Activated T-cell treated with anti-CD3 and anti-CD28 coated beads for 48 hours (primary cell): ENCODE measurements at regions not wholly inside any gene's neighbourhood (a gene's known extent, or its start where the extent isn't known, plus 50 kb on each side); places are given as distances from the start of the nearest gene placed in this dataset.
"Not testable (repeated sequence)": the region's sequence is repeated elsewhere in the genome, so short reads cannot be mapped to it uniquely, and the experiment has no call there.

Experiments used
- DNase-seq: peaks from one replicate; pipeline ENCODE4 v3.0.0-alpha.2; 2020; ENCODE audit warnings: low read depth

DNA sequence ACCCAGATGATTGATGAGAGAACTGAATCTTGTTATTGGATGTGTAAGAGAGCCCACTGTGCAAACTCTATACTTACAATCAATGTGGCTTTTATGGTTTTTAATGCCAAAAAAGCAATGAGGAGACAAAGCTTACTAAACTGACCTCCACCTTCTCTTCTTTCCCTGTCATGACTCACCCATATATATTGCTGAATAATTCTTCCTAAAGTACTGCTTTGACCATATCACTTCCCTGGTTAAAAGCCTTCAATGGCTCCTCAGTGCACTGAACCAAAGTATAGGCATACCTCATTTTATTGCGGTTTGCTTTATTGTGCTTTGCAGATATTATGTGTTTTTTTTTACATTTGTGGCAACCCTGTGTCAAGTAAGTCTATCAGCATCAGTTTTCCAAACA, 138.4 kb upstream of the PELI2 start:
- DNase-seq = no peak

DNA sequence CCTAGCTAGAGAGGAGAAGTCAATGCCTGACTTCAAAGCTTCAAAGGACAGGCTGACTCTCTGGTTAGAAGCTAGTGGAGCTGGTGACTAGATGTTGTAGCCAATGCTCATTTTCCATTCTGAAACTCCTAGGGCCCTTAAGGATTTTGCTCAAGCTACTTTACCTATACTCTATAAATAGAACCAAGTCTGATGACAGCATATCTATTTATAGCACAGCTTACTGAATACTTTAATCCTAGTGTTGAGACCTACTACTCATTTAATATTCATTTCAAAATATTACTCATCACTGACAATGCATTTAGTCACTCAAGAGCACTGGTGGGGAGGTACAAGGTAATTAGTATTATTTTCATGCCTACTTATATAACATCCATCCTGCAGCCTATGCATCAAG, 137.2 kb upstream of the PELI2 start:
- no peak for DNase-seq

DNA sequence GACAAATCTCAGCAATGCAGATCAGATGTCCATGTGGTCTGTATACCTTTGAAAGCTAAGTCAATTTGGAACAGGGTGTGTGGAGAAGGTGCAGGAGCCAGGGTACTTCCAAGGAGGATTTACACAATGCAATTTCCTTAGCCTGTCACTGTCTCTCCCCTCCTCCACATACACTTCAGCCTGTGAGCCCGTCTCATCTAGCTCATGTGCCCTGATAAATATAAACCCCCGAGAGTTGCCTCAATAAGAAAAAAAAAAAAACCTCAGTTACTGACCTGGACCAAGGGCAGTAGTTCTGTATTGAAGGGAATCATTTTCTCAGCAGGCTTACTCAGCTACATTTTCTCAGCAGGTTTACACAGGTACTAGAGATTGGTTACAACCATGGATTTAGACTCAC, 132.1 kb upstream of the PELI2 start:
- DNase-seq = no peak

- DNase-seq = no peak
Observed at GRCh38 chr14:56000846-56001245, 117.4 kb upstream of the PELI2 start.

GRCh38 chr14:56002342-56002741, 115.9 kb upstream of the PELI2 start:
- no peak for DNase-seq

DNA sequence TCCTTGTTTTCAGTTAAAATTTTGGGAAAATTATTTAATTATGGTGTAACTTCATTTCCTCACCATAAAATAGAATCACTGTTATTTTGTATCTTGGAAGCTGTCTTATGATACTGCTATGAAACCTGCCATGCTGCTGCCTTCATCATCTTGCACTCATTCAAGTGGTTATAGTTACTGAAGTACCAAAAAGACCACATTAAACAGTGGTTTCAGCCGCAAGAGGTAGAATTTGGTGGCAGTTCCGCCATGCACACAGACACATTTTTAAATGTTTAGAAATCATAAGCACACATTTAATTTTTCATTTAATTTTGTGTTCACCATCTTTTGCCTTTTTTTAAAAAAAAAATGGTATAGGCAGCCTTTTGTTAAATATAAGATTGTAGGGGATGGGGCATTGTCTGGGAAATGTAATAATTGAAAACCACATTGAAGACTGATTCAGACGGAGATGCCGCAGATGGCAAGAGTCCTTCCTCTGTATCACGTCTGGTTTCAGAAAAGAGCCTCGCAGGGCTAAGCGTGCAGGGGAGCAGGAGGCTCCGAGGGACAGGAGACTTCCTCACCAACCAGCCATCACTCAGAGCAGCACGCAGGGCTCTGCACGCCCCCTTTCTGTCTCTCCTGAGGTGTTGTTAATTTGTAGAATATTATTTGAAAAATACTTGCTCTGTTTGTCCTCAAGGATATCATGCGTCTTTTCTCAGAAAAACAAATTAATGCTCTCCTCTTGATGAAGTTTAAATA, 115.2 kb upstream of the PELI2 start:
- peak; percentile 45 for DNase-seq

GRCh38 chr14:56004323-56004722, 113.9 kb upstream of the PELI2 start:
- no peak for DNase-seq

- DNase-seq = peak; percentile 7
Observed at GRCh38 chr14:56004786-56005185, 113.4 kb upstream of the PELI2 start.

- no peak for DNase-seq
Observed at GRCh38 chr14:56005191-56006053, 112.8 kb upstream of the PELI2 start.

- DNase-seq = not testable (repeated sequence)
Observed at GRCh38 chr14:56007491-56007890, 110.7 kb upstream of the PELI2 start.

DNA sequence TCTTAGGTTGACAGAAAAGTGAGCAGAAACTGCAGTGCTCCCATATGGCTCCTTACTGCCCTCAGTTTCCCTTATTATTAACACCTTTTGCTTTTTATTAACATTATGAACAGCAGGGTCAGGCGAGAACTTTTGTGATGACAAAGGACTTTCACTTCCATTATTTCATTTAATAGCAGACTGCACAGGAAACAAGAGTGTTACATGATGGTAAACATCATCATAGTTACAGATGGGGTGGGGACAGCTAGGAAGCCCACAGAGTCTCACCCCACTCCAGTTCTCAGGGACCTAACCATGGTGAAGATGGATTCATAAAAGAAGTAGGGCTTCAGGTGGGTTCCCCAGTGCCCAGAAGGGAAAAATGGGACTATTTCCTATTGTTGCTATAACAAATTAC, 110.1 kb upstream of the PELI2 start:
- no peak for DNase-seq

GRCh38 chr14:56008661-56009060, 109.5 kb upstream of the PELI2 start:
- not testable (repeated sequence) for DNase-seq

DNA sequence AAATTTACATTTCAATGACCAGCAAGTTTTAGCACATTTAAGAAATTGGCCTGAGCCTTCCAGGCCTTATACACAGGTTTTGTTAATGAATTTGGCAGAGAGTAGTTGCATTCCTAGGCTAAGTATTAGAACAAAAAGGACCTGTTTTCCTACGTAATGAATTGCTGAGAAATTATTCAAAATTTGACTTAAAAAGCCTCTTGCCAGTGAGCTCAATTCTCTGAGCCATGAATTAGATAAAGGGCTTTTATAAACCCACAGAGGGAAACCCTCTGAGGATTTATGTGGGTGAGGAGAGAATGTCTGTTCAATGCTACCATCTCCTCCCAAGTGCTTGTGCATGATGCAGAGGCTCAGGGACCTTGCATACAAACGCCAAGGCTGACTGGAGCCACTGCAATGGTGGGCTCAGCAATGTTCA, 94.5 kb upstream of the PELI2 start:
- DNase-seq = no peak

DNA sequence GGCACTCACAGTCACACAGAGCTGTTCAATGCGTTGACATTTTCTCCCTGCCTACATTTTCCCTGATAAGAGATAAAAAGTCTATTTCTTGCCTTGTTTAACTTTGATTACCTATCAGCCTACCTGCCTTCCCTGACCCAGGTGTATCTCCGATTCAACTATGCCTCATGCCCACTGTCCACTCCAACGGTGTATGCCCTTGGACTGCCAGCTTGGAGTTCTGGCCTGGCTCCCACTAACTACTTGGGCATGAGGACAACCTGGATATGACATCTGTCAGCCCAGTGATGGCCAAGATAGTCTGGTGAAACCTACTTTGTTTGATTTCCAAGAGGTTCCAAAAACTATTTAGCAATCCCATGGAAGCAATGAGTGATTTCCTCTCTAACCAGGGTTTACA, 93.0 kb upstream of the PELI2 start:
- DNase-seq = no peak

- DNase-seq = no peak
Observed at GRCh38 chr14:56026506-56026905, 91.7 kb upstream of the PELI2 start.

- DNase-seq = no peak
Observed at GRCh38 chr14:56027421-56027820, 90.8 kb upstream of the PELI2 start.

DNA sequence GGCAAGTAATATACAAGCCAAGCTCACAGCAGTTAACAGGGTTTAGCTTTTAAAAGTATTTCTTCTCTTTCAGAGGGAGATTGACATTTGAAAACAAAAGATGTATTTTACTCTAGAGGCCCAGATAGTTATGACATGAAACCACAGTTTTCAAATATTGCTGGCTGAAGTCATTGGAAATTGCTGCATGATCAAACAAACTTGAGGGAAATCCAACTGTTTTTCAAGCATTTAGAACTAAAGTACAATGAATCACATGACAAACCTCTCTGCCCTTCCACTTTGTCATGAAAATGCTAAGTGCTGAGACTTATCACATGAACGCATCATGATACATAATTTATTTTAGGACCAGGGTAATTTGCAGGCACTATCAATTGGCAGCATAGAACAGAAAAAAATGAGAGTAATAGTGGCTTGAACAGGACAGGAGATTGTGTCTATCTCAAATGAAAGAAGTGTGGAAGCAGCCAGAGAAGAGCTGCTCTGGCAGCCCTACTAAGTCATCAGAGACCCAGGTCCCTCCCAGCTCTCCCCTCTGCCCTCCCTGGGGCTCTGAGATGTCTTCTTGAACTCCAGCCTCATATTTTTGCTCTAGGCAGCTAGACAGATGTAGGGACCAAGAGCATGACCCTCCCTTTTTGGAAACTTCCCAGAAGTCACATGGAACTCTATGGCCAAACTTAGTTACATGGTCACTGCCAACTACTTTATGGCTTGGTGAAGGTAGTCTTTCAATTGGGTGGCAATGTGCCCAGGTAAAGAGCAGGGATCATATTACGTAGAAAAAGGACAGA, 90.1 kb upstream of the PELI2 start:
- no peak for DNase-seq

DNA sequence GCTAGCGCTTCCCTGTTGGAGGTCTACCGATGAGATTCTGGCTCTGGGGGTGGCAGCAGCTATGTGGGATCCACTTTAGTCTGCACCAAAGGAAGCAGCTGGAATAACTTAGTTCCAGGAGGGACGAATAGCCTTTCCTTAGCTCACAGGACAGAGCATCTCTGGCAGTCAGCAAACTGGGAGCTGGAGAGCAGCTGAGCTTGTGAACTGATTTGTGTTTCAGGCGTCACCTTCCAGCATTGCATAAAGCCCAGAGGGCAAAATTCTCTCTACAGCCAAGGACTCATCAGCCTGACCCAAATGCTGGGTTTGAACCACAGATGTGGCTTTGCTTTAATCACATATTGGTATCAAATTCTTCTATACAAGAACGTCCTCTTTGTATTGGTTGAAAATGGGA, 81.9 kb upstream of the PELI2 start:
- no peak for DNase-seq

DNA sequence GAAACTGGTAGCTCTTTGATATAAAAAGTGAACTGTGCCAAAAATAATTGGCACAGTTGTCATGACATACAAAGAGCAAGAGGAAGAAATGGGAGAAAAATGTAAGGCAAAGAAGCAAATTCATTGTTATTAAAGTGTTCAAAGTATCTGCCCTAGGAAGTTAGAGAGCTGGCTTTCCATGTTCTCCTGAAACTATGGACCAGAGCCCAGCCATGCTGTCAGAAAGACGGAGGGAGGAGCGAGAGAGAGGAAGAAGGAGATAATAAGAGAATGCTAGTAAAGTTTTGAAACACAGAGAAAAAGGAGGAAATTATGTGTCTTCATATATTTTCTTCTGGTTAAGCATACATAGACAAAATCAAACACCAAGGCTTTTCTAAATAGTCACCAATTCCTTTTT, 78.1 kb upstream of the PELI2 start:
- no peak for DNase-seq

GRCh38 chr14:56044196-56044595, 74.0 kb upstream of the PELI2 start:
- DNase-seq = no peak

GRCh38 chr14:56046546-56046945, 71.7 kb upstream of the PELI2 start:
- no peak for DNase-seq

DNA sequence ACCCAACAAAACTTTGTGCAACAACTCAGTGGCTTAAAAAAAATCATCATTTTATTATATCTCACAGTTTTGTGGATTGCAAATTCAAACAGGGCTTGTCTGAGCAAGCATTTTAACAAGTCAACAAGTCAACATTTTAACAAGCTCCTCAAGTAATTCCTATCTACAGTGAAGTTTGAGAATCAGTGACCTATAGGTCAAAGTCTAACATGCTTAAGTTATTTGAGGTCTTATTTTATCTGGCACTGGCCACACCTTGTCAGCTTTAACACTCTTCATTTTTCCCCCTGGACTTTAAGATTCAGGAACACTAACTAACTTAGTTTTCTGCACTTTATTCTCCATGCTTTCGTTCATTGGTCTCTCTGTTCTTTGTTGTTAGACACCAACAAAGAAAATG, 71.2 kb upstream of the PELI2 start:
- no peak for DNase-seq

GRCh38 chr14:56049536-56049935, 68.7 kb upstream of the PELI2 start:
- DNase-seq = no peak
